HepG2 (cell line): ENCODE measurements at regions not wholly inside any gene's neighbourhood (a gene's known extent, or its start where the extent isn't known, plus 50 kb on each side); places are given as distances from the start of the nearest gene placed in this dataset.

ENCODE experiments used
- ATAC-seq: fragments of 200-7000 bp; cut with Tn5 transposase; 3 replicates; pipeline ENCODE4 v1.9.1; 2020; ENCODE audit warnings: mild to moderate bottlenecking, moderate library complexity
- BruUV-seq: library from RNA; stranded (reverse); fragments of 400-500 nt; replicated peaks from 2 replicates; lab custom pipeline; 2021; lab: Mats Ljungman, UMichigan
- CTCF ChIA-PET: fragments of 300-600 bp; formaldehyde crosslinking; extraction: SDS; loops from one replicate; lab custom pipeline; 2021; ENCODE audit warnings: low total read pairs, inconsistent platforms, low intra/inter-chr PET ratio; lab: Yijun Ruan, JAX
- POLR2A ChIA-PET: fragments of 350-600 bp; sonication (Branson Sonifier 250); formaldehyde crosslinking; loops from one replicate; lab custom pipeline; 2020; ENCODE audit warnings: antibody characterized with exemption, inconsistent platforms; lab: Yijun Ruan, JAX
- DNase-seq: peaks from one replicate; pipeline ENCODE4 v3.0.0-alpha.2; 2015; ENCODE audit warnings: low spot score
- FAIRE-seq: peaks from 3 replicates; lab custom pipeline; 2011; peaks lifted over from hg19 to GRCh38; lab: Jason Lieb, UNC
- H2AFZ ChIP-seq: one replicate; pipeline ENCODE4 v1.6.1; 2011; ENCODE audit warnings: low read length, inconsistent platforms
- H3K27ac ChIP-seq: fragments of 300-600 bp; 3 replicates; pipeline ENCODE4 v1.8.0; 2011; ENCODE audit warnings: mixed run types, mild to moderate bottlenecking, mixed read lengths, low read length, inconsistent platforms; ENCODE audit not compliant: insufficient read depth; ENCODE audit errors: extremely low read length
- H3K27me3 ChIP-seq, 2 experiments: fragments of 200-600 bp in 1 of 2; 2 replicates in 1 of 2; 3 replicates in 1 of 2; pipeline versions ENCODE4 v1.6.0 to v1.8.0; 2011; ENCODE audit warnings: low read length in 2 of 2, mild to moderate bottlenecking in 2 of 2, moderate library complexity in 2 of 2, inconsistent platforms in 1 of 2; ENCODE audit not compliant: insufficient read depth in 2 of 2, control insufficient read depth in 1 of 2
- H3K36me3 ChIP-seq, 2 experiments: fragments of 200-600 bp in 1 of 2; replicated peaks in 1 of 2; 2 replicates in 1 of 2; 3 replicates in 1 of 2; pipeline versions ENCODE4 v1.5.1 to v1.8.0; 2011; ENCODE audit warnings: low read length in 2 of 2, inconsistent platforms in 1 of 2; ENCODE audit not compliant: insufficient read depth in 2 of 2, control insufficient read depth in 1 of 2
- H3K4me1 ChIP-seq: 2 replicates; pipeline ENCODE4 v1.5.1; 2012; ENCODE audit warnings: low read length, inconsistent platforms; ENCODE audit not compliant: insufficient read depth
- H3K4me2 ChIP-seq: 2 replicates; pipeline ENCODE4 v1.6.0; 2011; ENCODE audit warnings: low read depth, low read length, inconsistent platforms
- H3K4me3 ChIP-seq, 3 experiments: fragments of 200-600 bp in 1 of 3; sonication (generic), shearing (Covaris generic) in 1 of 3; replicated peaks in 1 of 3; 2 replicates each; pipeline ENCODE4 v1.5.1; 2011 to 2016; ENCODE audit warnings: low read length in 3 of 3, inconsistent platforms in 2 of 3, low read depth in 2 of 3, mild to moderate bottlenecking in 2 of 3, control low read depth in 1 of 3, mixed read lengths in 1 of 3; ENCODE audit not compliant: insufficient read depth in 1 of 3
- H3K79me2 ChIP-seq: one replicate; pipeline ENCODE4 v1.6.1; 2011; ENCODE audit warnings: low read length, inconsistent platforms; ENCODE audit not compliant: insufficient read depth
- H3K9ac ChIP-seq: 2 replicates; pipeline ENCODE4 v1.6.0; 2011; ENCODE audit warnings: mild to moderate bottlenecking, low read depth, low read length, inconsistent platforms; ENCODE audit not compliant: insufficient read depth
- H3K9me3 ChIP-seq: 2 replicates; pipeline ENCODE4 v1.5.1; 2012; ENCODE audit warnings: mild to moderate bottlenecking, low read length
- H4K20me1 ChIP-seq: 2 replicates; pipeline ENCODE4 v1.6.0; 2011; ENCODE audit warnings: inconsistent platforms, mild to moderate bottlenecking, low read length, moderate library complexity; ENCODE audit not compliant: insufficient read depth
- ATF1 ChIP-seq: IDR thresholded peaks from 2 replicates; pipeline ENCODE4 v1.6.1; 2016; ENCODE audit warnings: mild to moderate bottlenecking, control low read depth
- ATM ChIP-seq: fragments of 450-650 bp; IDR thresholded peaks from 2 replicates; pipeline ENCODE4 v1.7.1; 2017; ENCODE audit warnings: mild to moderate bottlenecking, borderline replicate concordance
- CHD4 ChIP-seq: fragments of 200-600 bp; sonication (generic); IDR thresholded peaks from 2 replicates; pipeline ENCODE4 v1.7.0; 2017; ENCODE audit warnings: mild to moderate bottlenecking, low read length, borderline replicate concordance
- ETV6 ChIP-seq: sonication (generic); formaldehyde crosslinking; conservative IDR thresholded peaks from 2 replicates; pipeline ENCODE4 v1.4.0; 2020; ENCODE audit warnings: missing genetic modification reagents
- HNRNPLL ChIP-seq: fragments of 200-400 bp; formaldehyde crosslinking; IDR thresholded peaks from 2 replicates; pipeline ENCODE4 v1.6.1; 2017; ENCODE audit warnings: mild to moderate bottlenecking, low read depth, low read length; ENCODE audit not compliant: poor library complexity, severe bottlenecking
- NPAS2 ChIP-seq: sonication (generic); formaldehyde crosslinking; IDR thresholded peaks from 2 replicates; pipeline ENCODE4 v1.8.0; 2022; ENCODE audit warnings: mild to moderate bottlenecking, missing genetic modification reagents, borderline replicate concordance
- ZFP41 ChIP-seq: sonication (generic); formaldehyde crosslinking; IDR thresholded peaks from 2 replicates; pipeline ENCODE4 v1.4.0; 2020; ENCODE audit warnings: mild to moderate bottlenecking, missing genetic modification reagents, borderline replicate concordance
- ZFYVE20 ChIP-seq: sonication (generic); formaldehyde crosslinking; IDR thresholded peaks from 2 replicates; pipeline ENCODE4 v1.8.0; 2023; ENCODE audit warnings: low read depth, mild to moderate bottlenecking, moderate library complexity, missing genetic modification reagents, borderline replicate concordance
- ZNF136 ChIP-seq: sonication (generic); formaldehyde crosslinking; IDR thresholded peaks from 2 replicates; pipeline ENCODE4 v1.8.1; 2022; ENCODE audit warnings: low read depth, mild to moderate bottlenecking, moderate library complexity, missing genetic modification reagents
- ZNF335 ChIP-seq: sonication (generic); formaldehyde crosslinking; IDR thresholded peaks from 2 replicates; pipeline ENCODE4 v1.4.0; 2020; ENCODE audit warnings: missing genetic modification reagents
- ZNF703 ChIP-seq: sonication (generic); formaldehyde crosslinking; IDR thresholded peaks from 2 replicates; pipeline ENCODE4 v1.5.1; 2020; ENCODE audit warnings: missing genetic modification reagents, mild to moderate bottlenecking, moderate library complexity, borderline replicate concordance
- ZNF782 ChIP-seq: sonication (generic); formaldehyde crosslinking; IDR thresholded peaks from 2 replicates; pipeline ENCODE4 v1.4.0; 2020; ENCODE audit warnings: missing genetic modification reagents, mild to moderate bottlenecking, borderline replicate concordance
- WGBS: methylation state at CpG from one replicate; pipeline ENCODE4 v1.1.6; 2017; ENCODE audit warnings: low lambda C conversion rate; 5-methylcytosine and 5-hydroxymethylcytosine counted together
- in situ Hi-C: cut with HindIII; loops from 2 replicates; pipeline ENCODE4 v1.10.0; 2017; ENCODE audit warnings: low pct_unique_long_range_greater_than_20kb; ENCODE audit not compliant: extremely low pct_ligation_motif_present
- intact Hi-C: fragments of 100-400 bp; cut with micrococcal nuclease; formaldehyde crosslinking; loops from one replicate; pipeline ENCODE4 v1.10.0; 2022; ENCODE audit not compliant: unreplicated experiment
- TF ChIP-seq, protein P1 (sequence below): sonication (generic); formaldehyde crosslinking; IDR thresholded peaks from 2 replicates; pipeline ENCODE4 v1.9.0; 2021; ENCODE audit warnings: missing genetic modification reagents, mild to moderate bottlenecking, borderline replicate concordance
- TF ChIP-seq, protein P2 (sequence below): sonication (generic); formaldehyde crosslinking; conservative IDR thresholded peaks from 2 replicates; pipeline ENCODE4 v1.5.0; 2020; ENCODE audit warnings: missing genetic modification reagents

DNA sequence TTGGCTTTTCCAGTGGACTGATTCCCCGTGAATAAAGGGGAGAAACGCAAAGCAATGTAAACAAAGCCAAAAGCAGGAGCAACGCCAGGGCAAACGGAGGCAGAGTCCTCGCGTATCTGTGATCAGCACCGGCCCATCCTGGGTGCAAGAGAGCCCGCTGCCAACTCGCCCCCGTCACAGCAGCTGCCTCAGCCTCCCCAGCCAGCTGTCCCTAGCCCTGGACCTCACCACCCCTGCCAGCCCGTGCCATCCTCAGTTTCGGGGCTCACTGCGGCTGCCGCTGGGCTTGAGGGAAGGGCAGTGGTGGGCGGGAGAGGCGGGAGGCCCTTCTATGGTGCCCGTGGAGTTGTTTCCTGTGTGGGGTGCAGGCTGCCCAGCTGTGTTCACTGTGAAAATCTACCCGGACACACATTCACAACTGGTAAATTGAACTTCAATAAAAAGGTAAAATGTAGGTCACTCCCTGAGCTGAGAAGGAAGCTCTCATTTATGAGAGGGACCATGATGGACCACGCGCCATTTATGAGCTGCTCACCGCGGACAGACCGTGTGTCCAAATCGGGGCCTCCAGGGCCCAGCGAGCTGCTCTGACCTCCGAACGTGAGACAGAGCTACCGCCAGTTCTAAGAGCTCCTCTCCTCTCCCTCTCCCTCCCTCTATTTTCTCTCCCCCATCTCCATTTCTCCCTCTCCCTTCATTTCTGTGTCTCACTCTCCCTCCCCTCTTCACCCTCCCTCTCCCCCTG, 330.5 kb upstream of the SFSWAP start:
- peaks cover 3 to 62% of the 10 kb centered on the region in 2 experiments for H3K27me3 ChIP-seq
- no peaks in the 10 kb centered on the region for H3K36me3 ChIP-seq
- DNase-seq (no peak), ATAC-seq (no peak), FAIRE-seq (no peak)
- intact Hi-C loops = no loop called here
- ChIA-PET POLR2A (no interaction called here), CTCF (no interaction called here)
- no TSS peak for BruUV-seq
- H3K9ac ChIP-seq = no peak overlapping the region
- H4K20me1 ChIP-seq = no peaks in the 10 kb centered on the region
- H3K4me1 ChIP-seq = no peaks in the 10 kb centered on the region
- no peak overlapping the region for H3K4me2 ChIP-seq
- H2AFZ ChIP-seq = no peak overlapping the region
- H3K79me2 ChIP-seq = no peaks in the 10 kb centered on the region
- in situ Hi-C loops = no loop called here
- H3K27ac ChIP-seq = no peak overlapping the region
- WGBS = 23% methylated on average over 20 of the region's 28 CpGs
- TF ChIP-seq ZNF703 (CRISPR knock-in tag) (no peak), ZNF782 (no peak)
- H3K9me3 ChIP-seq = no peaks in the 10 kb centered on the region
- no peak overlapping the region for H3K4me3 ChIP-seq

DNA sequence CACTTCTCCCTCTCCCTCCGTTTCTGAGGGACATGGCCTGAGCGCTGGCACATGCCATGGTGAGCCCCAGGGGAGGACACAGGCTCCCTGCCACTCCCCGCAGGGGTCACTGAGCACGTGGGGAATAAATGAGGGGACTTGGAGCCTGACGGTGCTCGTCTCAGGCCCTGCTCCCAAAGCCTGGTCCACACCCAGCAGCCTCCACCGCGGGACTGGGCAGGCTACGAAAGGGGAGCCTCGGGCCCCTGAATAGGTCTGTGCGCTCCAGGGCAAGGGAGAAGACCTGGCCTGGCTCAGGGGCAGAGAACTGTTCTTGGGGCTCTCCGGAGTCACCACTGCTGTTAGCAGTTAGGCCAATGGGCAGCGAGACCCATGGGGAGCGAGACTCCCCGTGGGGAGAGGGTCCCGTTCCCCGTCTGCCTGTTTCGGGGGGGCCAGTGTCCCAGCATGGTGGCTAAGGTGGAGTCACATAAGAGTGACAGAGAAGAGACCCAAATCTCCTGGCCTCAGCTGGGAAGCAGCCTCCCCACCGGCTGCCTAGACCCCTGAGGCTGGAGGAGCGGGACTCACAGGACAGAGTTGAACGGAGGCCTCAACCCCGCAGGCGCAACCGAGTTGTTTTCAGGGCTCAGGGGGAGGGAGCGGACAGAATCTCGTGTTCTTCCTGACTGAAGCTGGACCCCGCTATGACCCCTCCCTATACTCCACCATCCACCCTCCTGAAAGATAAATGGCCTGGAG, 329.8 kb upstream of the SFSWAP start:
- in situ Hi-C loops (no loop called here), intact Hi-C loops (no loop called here)
- no peak overlapping the region for H2AFZ ChIP-seq
- no TSS peak for BruUV-seq
- WGBS = 8% methylated on average over 11 of the region's 27 CpGs
- H3K4me2 ChIP-seq = no peak overlapping the region
- no peak for DNase-seq
- H3K79me2 ChIP-seq = no peaks in the 10 kb centered on the region
- ATAC-seq = no peak; the same call in 2 of the 3 replicates
- peaks cover 1 to 59% of the 10 kb centered on the region in 2 experiments for H3K27me3 ChIP-seq
- H4K20me1 ChIP-seq = no peaks in the 10 kb centered on the region
- no peaks in the 10 kb centered on the region for H3K9me3 ChIP-seq
- no peak overlapping the region for H3K9ac ChIP-seq
- TF ChIP-seq ETV6 = no peak
- no peak for TF ChIP-seq ZNF136 (CRISPR knock-in tag)
- TF ChIP-seq HNRNPLL = no peak
- TF ChIP-seq ZFP41 (CRISPR knock-in tag) = no peak
- no peak for TF ChIP-seq ZNF335 (CRISPR knock-in tag)
- TF ChIP-seq, protein P1, sequence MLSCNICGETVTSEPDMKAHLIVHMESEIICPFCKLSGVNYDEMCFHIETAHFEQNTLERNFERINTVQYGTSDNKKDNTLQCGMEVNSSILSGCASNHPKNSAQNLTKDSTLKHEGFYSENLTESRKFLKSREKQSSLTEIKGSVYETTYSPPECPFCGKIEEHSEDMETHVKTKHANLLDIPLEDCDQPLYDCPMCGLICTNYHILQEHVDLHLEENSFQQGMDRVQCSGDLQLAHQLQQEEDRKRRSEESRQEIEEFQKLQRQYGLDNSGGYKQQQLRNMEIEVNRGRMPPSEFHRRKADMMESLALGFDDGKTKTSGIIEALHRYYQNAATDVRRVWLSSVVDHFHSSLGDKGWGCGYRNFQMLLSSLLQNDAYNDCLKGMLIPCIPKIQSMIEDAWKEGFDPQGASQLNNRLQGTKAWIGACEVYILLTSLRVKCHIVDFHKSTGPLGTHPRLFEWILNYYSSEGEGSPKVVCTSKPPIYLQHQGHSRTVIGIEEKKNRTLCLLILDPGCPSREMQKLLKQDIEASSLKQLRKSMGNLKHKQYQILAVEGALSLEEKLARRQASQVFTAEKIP (CRISPR knock-in tag) = no peak
- no peak for TF ChIP-seq ZFYVE20 (CRISPR knock-in tag)
- no peak for TF ChIP-seq ATF1
- TF ChIP-seq, protein P2, sequence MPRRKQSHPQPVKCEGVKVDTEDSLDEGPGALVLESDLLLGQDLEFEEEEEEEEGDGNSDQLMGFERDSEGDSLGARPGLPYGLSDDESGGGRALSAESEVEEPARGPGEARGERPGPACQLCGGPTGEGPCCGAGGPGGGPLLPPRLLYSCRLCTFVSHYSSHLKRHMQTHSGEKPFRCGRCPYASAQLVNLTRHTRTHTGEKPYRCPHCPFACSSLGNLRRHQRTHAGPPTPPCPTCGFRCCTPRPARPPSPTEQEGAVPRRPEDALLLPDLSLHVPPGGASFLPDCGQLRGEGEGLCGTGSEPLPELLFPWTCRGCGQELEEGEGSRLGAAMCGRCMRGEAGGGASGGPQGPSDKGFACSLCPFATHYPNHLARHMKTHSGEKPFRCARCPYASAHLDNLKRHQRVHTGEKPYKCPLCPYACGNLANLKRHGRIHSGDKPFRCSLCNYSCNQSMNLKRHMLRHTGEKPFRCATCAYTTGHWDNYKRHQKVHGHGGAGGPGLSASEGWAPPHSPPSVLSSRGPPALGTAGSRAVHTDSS = no peak
- no peak for TF ChIP-seq NPAS2 (CRISPR knock-in tag)
- TF ChIP-seq CHD4 = no peak
- TF ChIP-seq ATM = no peak
- no peaks in the 10 kb centered on the region for H3K4me1 ChIP-seq
- no peak overlapping the region for H3K27ac ChIP-seq
- FAIRE-seq = no peak
- POLR2A ChIA-PET = no interaction called here
- no peaks in the 10 kb centered on the region for H3K36me3 ChIP-seq
- no peak overlapping the region for H3K4me3 ChIP-seq
- CTCF ChIA-PET = no interaction called here
